Neural progenitor cell (in vitro differentiated cells): ENCODE measurements at regions not wholly inside any gene's neighbourhood (a gene's known extent, or its start where the extent isn't known, plus 50 kb on each side); places are given as distances from the start of the nearest gene placed in this dataset.
A peak's percentile ranks its signal among the peaks of the same experiment; 100 is the strongest.

Experiments used
- DNase-seq: peaks from one replicate; pipeline ENCODE4 v3.0.0-alpha.2; 2016; ENCODE audit warnings: low spot score
- H2AFZ ChIP-seq: fragments of 200-600 bp; sonication (generic); replicated peaks from 2 replicates; pipeline ENCODE4 v1.6.1; 2016; ENCODE audit warnings: antibody characterized with exemption
- H3F3A ChIP-seq: fragments of 200-600 bp; sonication (generic); 2 replicates; pipeline ENCODE4 v1.6.1; 2016; ENCODE audit warnings: antibody characterized with exemption, low read depth
- H3K27ac ChIP-seq: fragments of 200-600 bp; sonication (generic); 2 replicates; pipeline ENCODE4 v1.5.1; 2016; ENCODE audit warnings: mild to moderate bottlenecking
- H3K27me3 ChIP-seq: fragments of 200-600 bp; sonication (generic); 2 replicates; pipeline ENCODE4 v1.6.1; 2016; ENCODE audit warnings: mild to moderate bottlenecking, moderate library complexity
- H3K36me3 ChIP-seq: fragments of 200-600 bp; sonication (generic); 2 replicates; pipeline ENCODE4 v1.5.1; 2016
- H3K4me1 ChIP-seq: fragments of 200-600 bp; sonication (generic); 2 replicates; pipeline ENCODE4 v1.6.1; 2016; ENCODE audit warnings: mixed run types
- H3K4me2 ChIP-seq: fragments of 200-600 bp; sonication (generic); 2 replicates; pipeline ENCODE4 v1.6.1; 2016
- H3K4me3 ChIP-seq: fragments of 200-600 bp; sonication (generic); 2 replicates; pipeline ENCODE4 v1.5.1; 2016
- H3K79me2 ChIP-seq: fragments of 200-600 bp; sonication (generic); 2 replicates; pipeline ENCODE4 v1.6.1; 2016; ENCODE audit warnings: low read depth
- H3K9ac ChIP-seq: fragments of 200-600 bp; sonication (generic); 2 replicates; pipeline ENCODE4 v1.6.1; 2016
- H3K9me3 ChIP-seq: fragments of 200-600 bp; sonication (generic); 2 replicates; pipeline ENCODE4 v1.5.1; 2016; ENCODE audit warnings: low read depth
- H4K20me1 ChIP-seq: fragments of 200-600 bp; sonication (generic); 2 replicates; pipeline ENCODE4 v1.6.1; 2016; ENCODE audit warnings: low read depth
- H3K27ac Mint-ChIP-seq: 3 replicates; pipeline ENCODE4 v1.8.0; 2021; ENCODE audit warnings: mixed read lengths
- H3K27me3 Mint-ChIP-seq: 2 replicates; pipeline ENCODE4 v1.8.0; 2022; ENCODE audit warnings: low read depth, mild to moderate bottlenecking, inconsistent platforms, moderate library complexity, mixed read lengths; ENCODE audit not compliant: insufficient read depth
- H3K36me3 Mint-ChIP-seq: 3 replicates; pipeline ENCODE4 v1.8.0; 2021; ENCODE audit warnings: mixed read lengths
- H3K4me1 Mint-ChIP-seq: 3 replicates; pipeline ENCODE4 v1.8.0; 2021; ENCODE audit warnings: mixed read lengths
- H3K4me3 Mint-ChIP-seq: 3 replicates; pipeline ENCODE4 v1.8.0; 2021; ENCODE audit warnings: mild to moderate bottlenecking, moderate library complexity, mixed read lengths
- H3K9me3 Mint-ChIP-seq: 3 replicates; pipeline ENCODE4 v1.8.0; 2020; ENCODE audit warnings: mixed read lengths
- EZH2 ChIP-seq: fragments of 200-600 bp; sonication (generic); IDR thresholded peaks from 2 replicates; pipeline ENCODE4 v1.6.1; 2017; ENCODE audit warnings: antibody characterized with exemption, mild to moderate bottlenecking, moderate library complexity
- EZH2phosphoT487 ChIP-seq: fragments of 200-600 bp; sonication (generic); IDR thresholded peaks from 2 replicates; pipeline ENCODE4 v1.6.1; 2017; ENCODE audit warnings: antibody characterized with exemption
- TF ChIP-seq, protein P1 (sequence below): fragments of 200-600 bp; sonication (generic); IDR thresholded peaks from 2 replicates; pipeline ENCODE4 v1.5.1; 2017; ENCODE audit warnings: antibody characterized with exemption, mild to moderate bottlenecking

DNA sequence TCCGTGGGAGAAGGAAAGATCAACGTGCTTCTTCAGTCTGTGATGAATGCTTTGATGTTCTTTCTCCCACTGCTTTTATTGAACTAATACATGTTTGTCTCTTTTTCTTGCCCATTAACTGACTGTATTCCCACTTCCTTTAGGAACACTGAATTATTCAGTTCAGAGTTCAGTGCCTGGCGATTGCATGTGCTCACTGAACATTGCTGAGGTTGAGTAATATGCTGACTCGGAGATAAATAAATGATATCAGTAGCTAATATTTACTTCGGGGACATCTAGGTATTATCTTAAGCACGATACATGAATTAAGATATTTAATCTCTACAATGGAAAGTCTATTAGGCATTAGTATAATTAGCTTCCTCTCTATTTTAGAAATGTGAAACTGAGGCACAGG lies 102.3 kb upstream of the OR5AK2 start:
- Histone ChIP-seq H3K9me3 (no peaks in the 10 kb centered on the region), H3K4me2 (no peak overlapping the region), H3K36me3 (no peaks in the 10 kb centered on the region), H4K20me1 (no peaks in the 10 kb centered on the region), H3K27ac (no peak overlapping the region), H3K4me3 (no peak overlapping the region), H2AFZ (no peak overlapping the region), H3F3A (no peaks in the 10 kb centered on the region), H3K4me1 (peaks cover 5% of the 10 kb centered on the region), H3K27me3 (no peaks in the 10 kb centered on the region), H3K79me2 (no peaks in the 10 kb centered on the region), H3K9ac (no peak overlapping the region)
- no peak overlapping the region for H3K4me3 Mint-ChIP-seq
- TF ChIP-seq, protein P1, sequence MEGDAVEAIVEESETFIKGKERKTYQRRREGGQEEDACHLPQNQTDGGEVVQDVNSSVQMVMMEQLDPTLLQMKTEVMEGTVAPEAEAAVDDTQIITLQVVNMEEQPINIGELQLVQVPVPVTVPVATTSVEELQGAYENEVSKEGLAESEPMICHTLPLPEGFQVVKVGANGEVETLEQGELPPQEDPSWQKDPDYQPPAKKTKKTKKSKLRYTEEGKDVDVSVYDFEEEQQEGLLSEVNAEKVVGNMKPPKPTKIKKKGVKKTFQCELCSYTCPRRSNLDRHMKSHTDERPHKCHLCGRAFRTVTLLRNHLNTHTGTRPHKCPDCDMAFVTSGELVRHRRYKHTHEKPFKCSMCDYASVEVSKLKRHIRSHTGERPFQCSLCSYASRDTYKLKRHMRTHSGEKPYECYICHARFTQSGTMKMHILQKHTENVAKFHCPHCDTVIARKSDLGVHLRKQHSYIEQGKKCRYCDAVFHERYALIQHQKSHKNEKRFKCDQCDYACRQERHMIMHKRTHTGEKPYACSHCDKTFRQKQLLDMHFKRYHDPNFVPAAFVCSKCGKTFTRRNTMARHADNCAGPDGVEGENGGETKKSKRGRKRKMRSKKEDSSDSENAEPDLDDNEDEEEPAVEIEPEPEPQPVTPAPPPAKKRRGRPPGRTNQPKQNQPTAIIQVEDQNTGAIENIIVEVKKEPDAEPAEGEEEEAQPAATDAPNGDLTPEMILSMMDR = no peak
- TF ChIP-seq EZH2 = no peak
- no peak for TF ChIP-seq EZH2phosphoT487
- H3K27ac Mint-ChIP-seq = no peak overlapping the region
- no peaks in the 10 kb centered on the region for H3K36me3 Mint-ChIP-seq
- H3K4me1 Mint-ChIP-seq = peaks cover 7% of the 10 kb centered on the region
- no peak for DNase-seq
- no peaks in the 10 kb centered on the region for H3K9me3 Mint-ChIP-seq
- H3K27me3 Mint-ChIP-seq = no peaks in the 10 kb centered on the region

DNA sequence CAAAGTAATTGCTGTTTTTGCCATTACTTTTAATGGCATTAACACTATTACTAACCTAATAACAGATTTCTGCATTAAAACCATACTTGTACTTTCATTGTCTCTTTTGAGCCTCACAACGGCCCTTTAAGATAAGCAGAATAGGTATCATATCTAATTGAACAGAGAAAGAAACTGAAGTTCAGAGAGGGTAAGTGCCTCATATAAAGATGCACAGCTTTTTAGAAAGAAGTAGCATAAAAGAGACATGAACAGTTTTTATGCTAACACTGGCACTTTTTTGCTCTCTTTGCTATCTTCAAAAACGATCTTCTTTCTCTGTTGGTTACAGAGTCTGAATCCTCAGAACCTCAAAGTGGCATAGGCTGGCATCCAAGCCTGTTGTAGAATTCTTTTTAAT lies 102.9 kb upstream of the OR5AK2 start:
- Histone ChIP-seq H3K9ac (no peak overlapping the region), H3K36me3 (no peaks in the 10 kb centered on the region), H3K4me2 (no peak overlapping the region), H3K79me2 (no peaks in the 10 kb centered on the region), H4K20me1 (no peaks in the 10 kb centered on the region), H3K27me3 (no peaks in the 10 kb centered on the region), H3K27ac (no peak overlapping the region), H3K9me3 (no peaks in the 10 kb centered on the region), H3F3A (no peaks in the 10 kb centered on the region), H2AFZ (no peak overlapping the region), H3K4me3 (no peak overlapping the region), H3K4me1 (peaks cover 5% of the 10 kb centered on the region)
- Mint-ChIP-seq H3K4me1 (peaks cover 7% of the 10 kb centered on the region), H3K36me3 (no peaks in the 10 kb centered on the region), H3K9me3 (no peaks in the 10 kb centered on the region), H3K4me3 (no peak overlapping the region), H3K27ac (no peak overlapping the region), H3K27me3 (no peaks in the 10 kb centered on the region)
- TF ChIP-seq EZH2 = no peak
- no peak for TF ChIP-seq EZH2phosphoT487
- TF ChIP-seq, protein P1 = no peak
- DNase-seq = no peak

DNA sequence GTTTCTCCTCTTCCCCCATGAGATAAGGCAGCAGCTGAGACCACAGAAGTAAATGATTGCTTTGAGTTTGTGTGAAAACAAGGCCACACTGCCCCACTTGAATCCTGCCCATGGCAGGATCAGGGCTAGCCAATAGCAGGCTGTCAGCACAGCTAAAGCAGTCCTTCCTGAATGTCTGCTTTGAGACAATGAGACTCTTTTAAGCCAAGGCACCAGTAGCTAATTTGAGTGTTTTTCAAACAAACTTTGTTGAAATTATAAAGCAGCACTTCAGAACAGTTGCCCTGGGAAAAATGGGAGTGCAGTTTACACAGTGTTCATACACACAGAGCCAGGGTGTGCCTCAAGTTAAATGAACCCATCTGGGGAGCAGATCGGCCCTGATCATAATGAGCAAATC lies 103.5 kb upstream of the OR5AK2 start:
- Mint-ChIP-seq H3K36me3 (no peaks in the 10 kb centered on the region), H3K27me3 (no peaks in the 10 kb centered on the region), H3K4me1 (peaks cover 7% of the 10 kb centered on the region), H3K4me3 (no peak overlapping the region), H3K9me3 (no peaks in the 10 kb centered on the region), H3K27ac (no peak overlapping the region)
- no peak overlapping the region for H3K4me3 ChIP-seq
- H3K27me3 ChIP-seq = no peaks in the 10 kb centered on the region
- no peaks in the 10 kb centered on the region for H3K36me3 ChIP-seq
- peak; percentile 30 for DNase-seq
- no peak overlapping the region for H3K9ac ChIP-seq
- H3K79me2 ChIP-seq = no peaks in the 10 kb centered on the region
- peaks cover 5% of the 10 kb centered on the region for H3K4me1 ChIP-seq
- H2AFZ ChIP-seq = peak overlapping the region; percentile 86
- H4K20me1 ChIP-seq = no peaks in the 10 kb centered on the region
- no peaks in the 10 kb centered on the region for H3K9me3 ChIP-seq
- H3K27ac ChIP-seq = no peak overlapping the region
- TF ChIP-seq, protein P1 = no peak
- TF ChIP-seq EZH2 = no peak
- no peak for TF ChIP-seq EZH2phosphoT487
- H3K4me2 ChIP-seq = no peak overlapping the region
- H3F3A ChIP-seq = no peaks in the 10 kb centered on the region
